HG03045 (cell line): ENCODE measurements at regions not wholly inside any gene's neighbourhood (a gene's known extent, or its start where the extent isn't known, plus 50 kb on each side); places are given as distances from the start of the nearest gene placed in this dataset.

ENCODE experiments used
- ATAC-seq: cut with Tn5 transposase; IDR thresholded peaks from one replicate; pipeline ENCODE4 v1.9.1; 2021; ENCODE audit warnings: mild to moderate bottlenecking, moderate library complexity; ENCODE audit not compliant: unreplicated experiment

DNA sequence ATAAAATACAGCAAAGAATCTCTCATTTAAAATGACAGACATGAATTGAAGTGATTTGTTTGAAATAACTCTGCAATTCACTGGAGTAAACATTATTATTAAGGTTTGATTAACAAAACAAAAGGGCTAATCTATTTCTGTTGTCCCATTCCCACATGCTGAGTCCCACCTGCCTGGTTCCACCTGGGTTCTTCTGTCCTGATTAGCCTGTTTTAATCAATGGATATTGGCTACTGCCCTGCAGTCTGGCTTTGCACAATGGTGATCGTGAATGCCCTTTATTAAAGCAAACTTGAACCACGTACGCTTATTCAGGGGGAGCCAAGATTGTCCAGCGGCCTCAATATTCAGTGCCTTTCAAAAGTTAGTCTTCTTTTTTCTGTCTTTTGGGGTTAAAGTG, 72.8 kb upstream of the CDH19 start:
- ATAC-seq = no peak

DNA sequence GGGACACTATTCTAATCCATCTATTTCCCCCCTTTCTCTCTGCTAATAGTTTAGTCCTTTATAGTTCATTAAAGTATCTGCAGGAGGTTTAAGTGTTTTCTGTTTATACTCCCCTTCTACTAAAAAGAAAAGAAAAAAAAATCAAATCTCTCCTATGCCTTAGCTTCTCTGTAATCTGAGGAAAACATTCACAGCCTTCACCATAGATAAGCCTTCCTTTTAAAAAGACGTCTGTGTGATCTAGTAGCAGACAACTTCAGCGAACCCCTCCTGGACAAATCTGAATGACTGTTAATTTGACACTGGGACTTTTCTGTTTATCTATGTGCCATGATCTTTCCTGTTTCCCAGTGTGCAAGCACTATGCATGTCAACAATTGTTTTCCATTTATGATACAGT, 70.4 kb upstream of the CDH19 start:
- ATAC-seq = no peak

DNA sequence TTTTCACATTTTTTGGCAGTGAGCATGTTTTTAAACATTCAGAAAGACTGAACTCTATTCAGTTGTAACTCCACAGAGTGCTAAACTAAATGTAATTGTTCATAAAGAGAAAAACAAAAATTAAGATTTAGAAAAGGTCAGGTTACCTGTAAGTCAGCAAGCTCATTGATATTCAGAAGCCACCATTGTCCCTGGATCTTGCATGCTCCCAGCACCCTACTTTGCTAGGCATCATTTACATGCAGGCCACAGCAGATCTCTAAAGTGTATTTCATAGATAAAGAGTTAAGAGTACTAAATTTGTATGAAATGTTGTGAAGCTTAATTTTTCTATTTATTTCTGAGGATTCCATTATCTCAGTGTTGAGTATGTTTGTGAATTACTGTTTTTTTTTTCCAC, 64.8 kb upstream of the CDH19 start:
- ATAC-seq = no peak

DNA sequence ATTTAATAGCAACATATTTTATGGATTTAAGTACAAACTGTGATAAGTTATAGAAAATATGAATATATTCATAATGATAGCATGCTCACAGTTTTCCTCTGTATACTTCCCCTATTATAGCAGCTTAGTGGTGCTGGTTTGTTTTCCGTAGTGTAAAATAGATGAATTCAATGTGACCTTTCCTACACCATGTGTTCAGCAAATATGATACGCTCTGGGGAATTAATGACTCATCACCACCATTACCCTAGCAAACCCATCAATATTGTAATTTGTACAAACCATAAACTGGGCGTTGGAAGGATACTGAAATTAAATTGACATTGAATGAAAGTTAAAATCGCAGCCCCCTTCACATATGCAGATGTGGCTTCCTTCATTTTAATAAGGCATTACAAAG, 58.7 kb upstream of the CDH19 start:
- no peak for ATAC-seq

DNA sequence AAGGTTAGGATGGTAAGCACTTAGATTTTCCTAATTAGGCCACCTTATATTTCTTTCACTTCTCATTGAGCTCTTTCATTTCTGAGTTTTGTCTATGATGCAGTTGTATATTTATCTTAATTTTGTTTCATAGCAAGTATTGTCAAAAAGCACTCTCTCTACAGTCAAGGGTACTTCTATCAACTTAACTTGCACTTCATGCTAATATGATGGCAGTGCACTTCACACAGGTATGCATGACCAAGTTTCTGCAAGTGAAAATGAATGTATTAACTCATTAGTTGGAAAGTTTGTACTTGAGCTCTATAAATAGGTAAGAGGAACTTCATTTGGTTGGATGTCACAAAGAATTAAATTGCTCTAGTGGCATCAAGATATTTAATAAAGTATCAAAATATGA, 51.5 kb upstream of the CDH19 start:
- ATAC-seq = no peak
